ENCODE measurements at regions not wholly inside any gene's neighbourhood (a gene's known extent, or its start where the extent isn't known, plus 50 kb on each side); places are given as distances from the start of the nearest gene placed in this dataset.

DNA sequence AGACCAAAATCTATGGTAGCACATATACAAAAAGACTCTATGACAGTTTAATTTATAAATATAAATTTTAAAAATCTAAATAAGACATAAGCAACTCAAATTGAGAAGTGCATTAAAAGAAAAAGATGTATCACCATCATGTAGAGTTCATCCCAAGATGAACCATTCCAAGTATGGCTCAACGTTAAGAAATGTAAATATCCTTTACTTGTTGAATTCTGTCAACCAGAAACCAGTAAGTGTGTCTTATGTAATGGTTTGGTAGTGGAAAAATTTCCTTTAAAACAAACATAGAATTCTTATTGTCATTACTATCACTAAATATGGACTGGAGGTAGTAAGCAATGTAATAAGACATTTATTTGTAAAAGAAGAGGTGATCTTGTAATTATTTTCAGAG lies 87.3 kb downstream of the YIPF5 start:
- TF ChIP-seq, protein P1, sequence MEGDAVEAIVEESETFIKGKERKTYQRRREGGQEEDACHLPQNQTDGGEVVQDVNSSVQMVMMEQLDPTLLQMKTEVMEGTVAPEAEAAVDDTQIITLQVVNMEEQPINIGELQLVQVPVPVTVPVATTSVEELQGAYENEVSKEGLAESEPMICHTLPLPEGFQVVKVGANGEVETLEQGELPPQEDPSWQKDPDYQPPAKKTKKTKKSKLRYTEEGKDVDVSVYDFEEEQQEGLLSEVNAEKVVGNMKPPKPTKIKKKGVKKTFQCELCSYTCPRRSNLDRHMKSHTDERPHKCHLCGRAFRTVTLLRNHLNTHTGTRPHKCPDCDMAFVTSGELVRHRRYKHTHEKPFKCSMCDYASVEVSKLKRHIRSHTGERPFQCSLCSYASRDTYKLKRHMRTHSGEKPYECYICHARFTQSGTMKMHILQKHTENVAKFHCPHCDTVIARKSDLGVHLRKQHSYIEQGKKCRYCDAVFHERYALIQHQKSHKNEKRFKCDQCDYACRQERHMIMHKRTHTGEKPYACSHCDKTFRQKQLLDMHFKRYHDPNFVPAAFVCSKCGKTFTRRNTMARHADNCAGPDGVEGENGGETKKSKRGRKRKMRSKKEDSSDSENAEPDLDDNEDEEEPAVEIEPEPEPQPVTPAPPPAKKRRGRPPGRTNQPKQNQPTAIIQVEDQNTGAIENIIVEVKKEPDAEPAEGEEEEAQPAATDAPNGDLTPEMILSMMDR (IDR thresholded peaks at IDR 0.05; ENCODE audit: extremely low read depth, missing control alignments): no peak
- no peak for DNase-seq (ENCODE audit: low spot score)

DNA sequence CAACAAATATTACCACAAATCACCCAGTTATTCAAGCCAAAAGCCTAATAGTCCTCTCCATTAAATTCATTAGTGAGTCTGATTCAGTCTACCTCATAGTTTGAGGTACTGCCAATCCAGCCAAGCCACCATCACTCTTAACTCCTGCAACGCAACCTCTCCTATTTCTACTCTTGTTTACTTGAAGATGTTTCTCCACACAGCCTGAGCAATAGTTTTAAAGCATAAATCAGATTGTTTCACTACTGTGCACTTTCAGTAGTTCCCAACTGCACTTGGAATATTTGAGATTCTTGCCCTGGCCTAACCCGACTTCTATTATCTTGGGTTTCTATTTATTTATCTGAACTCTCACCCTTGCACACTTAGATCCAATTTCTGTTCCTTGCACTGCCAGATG lies 85.5 kb downstream of the YIPF5 start:
- DNase-seq (ENCODE audit: low spot score): no peak
- TF ChIP-seq, protein P1 (IDR thresholded peaks at IDR 0.05; ENCODE audit: extremely low read depth, missing control alignments): no peak

DNA sequence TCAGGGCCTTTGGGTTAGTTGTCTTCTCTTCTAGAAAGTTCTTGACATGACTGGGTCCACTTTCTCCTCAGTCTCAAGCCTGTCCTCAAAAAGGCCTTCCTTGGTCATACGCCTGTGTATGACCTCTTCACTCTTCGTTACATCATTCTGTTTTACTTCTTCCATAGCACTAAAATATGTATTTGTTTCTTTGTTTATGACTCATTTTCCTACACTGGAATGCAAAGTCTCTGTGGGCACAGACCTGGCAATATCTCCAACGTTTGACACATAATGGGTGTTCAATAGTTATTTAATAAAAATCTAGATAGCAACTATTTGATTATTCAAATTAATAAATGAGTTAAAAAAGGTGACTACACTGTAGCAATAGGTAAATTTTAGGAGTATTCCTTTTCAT lies 85.1 kb downstream of the YIPF5 start:
- DNase-seq (ENCODE audit: low spot score): no peak
- TF ChIP-seq, protein P1 (IDR thresholded peaks at IDR 0.05; ENCODE audit: extremely low read depth, missing control alignments): no peak

GRCh38 chr5:144086295-144086694 lies 84.2 kb downstream of the YIPF5 start:
- TF ChIP-seq, protein P1 (IDR thresholded peaks at IDR 0.05; ENCODE audit: extremely low read depth, missing control alignments): no peak
- no peak for DNase-seq (ENCODE audit: low spot score)

DNA sequence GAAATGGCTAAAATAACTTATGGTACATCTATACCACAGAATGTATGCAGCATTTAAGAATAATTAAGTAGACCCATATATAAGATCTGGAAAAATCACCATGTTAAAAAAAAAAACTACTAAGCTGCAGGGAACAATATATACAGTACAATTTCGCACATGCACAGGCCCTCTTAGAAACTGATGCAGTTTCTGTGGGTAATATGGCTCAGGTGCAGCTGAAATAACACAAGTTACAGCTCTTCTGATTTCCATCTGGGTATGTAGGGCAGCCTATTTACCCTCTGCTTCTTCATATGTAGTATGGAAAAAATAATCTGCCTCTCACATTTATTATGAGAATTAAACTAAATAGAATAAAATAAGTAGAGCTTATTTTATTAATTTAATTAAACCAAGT lies 82.9 kb downstream of the YIPF5 start:
- DNase-seq (ENCODE audit: low spot score): no peak
- TF ChIP-seq, protein P1 (IDR thresholded peaks at IDR 0.05; ENCODE audit: extremely low read depth, missing control alignments): no peak

DNA sequence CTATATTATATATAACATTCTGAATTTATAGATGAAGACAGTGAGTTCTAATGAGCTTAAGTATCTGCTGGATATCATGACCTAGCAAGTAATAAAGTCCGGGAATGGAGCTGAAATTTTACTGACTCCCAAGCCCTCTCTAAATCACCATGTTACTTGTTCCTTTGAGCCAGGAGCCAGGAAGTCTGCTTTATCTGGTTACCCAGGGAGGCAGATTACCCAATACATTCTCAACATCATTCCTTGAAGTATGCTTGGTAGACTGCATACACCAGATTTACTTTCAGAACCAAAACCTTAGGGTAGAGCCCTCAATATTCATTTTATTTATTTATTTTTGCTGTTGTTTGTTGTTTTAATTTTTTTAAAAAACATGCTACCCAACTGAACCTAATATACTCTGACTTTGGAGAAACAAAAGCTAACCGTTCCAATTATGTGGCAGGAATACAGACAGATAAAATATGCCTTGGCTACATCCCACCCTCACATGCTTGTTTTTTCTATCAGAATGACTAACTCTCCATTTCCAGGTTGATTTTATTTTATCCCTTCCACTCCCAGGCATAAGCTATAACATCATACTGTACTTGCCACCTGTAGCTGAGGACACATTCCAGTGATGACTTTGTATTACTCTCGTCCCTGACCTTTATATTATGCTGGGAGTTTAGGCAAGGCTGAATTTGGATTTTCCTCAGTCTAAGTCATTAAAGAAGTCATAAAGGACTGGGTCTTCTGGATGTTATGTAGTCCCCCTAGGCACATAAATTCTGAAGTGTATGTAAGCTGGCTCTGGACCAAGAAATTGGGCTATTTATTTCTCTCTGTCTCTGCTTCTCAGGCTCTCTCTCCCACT lies 82.0 kb downstream of the YIPF5 start:
- DNase-seq (ENCODE audit: low spot score): no peak
- TF ChIP-seq, protein P1 (IDR thresholded peaks at IDR 0.05; ENCODE audit: extremely low read depth, missing control alignments): no peak

DNA sequence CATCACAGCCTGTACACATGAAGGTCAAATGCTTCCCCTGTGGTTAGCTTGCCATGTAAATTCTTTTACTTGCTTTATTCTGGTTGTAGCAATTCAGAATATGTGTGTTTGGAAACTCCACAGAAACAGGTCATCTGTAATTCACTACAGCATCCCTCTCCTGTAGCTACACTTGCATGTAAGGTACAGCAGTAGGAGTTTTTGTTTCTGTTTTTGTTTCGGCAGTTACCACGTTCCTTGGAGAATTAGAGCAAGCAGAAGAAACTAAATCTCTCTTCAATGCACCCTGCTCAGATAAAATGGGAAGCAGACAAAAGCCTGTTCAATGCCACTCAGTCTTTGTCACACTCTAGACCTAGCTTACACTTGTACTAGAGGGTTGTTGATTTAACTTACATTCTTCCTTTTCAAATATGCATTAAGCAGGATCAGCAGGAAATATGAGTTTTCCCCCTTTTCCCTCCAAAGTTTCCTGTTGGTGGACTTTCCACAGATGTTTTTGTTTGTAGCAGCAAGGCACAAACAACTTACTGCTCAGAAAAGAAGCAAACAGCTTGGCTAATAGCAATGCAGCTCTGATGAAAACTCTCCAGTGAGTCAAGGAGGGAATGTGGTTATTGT lies 80.9 kb downstream of the YIPF5 start:
- TF ChIP-seq, protein P1 (IDR thresholded peaks at IDR 0.05; ENCODE audit: extremely low read depth, missing control alignments): no peak
- peak; percentile 3 for DNase-seq (ENCODE audit: low spot score)

Data from GM20000 (cell line).